GM19452 (cell line): ENCODE measurements at regions not wholly inside any gene's neighbourhood (a gene's known extent, or its start where the extent isn't known, plus 50 kb on each side); places are given as distances from the start of the nearest gene placed in this dataset.

ENCODE experiments used
- ATAC-seq: cut with Tn5 transposase; IDR thresholded peaks from one replicate; pipeline ENCODE4 v1.9.1; 2021; ENCODE audit not compliant: unreplicated experiment

DNA sequence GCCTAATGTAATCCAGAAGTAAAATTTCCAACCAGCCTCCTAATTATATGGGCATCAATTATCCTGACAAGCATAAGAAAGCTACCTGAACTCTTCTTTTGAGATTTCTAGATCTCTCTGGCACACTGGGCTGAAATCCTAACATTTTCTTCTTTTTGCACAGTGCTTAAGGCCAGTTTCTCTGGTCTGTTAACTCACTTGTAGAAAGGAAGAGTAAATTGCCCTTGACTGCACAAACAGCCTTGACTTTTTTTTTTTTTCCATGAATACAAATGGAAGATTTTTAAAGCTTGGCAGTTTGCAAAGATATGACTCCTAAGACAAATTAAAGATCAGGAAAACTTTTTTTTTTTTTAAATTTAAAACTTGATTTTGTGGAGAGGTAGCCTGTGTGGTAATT is 291.2 kb upstream of the MON1B start:
- ATAC-seq = no peak

DNA sequence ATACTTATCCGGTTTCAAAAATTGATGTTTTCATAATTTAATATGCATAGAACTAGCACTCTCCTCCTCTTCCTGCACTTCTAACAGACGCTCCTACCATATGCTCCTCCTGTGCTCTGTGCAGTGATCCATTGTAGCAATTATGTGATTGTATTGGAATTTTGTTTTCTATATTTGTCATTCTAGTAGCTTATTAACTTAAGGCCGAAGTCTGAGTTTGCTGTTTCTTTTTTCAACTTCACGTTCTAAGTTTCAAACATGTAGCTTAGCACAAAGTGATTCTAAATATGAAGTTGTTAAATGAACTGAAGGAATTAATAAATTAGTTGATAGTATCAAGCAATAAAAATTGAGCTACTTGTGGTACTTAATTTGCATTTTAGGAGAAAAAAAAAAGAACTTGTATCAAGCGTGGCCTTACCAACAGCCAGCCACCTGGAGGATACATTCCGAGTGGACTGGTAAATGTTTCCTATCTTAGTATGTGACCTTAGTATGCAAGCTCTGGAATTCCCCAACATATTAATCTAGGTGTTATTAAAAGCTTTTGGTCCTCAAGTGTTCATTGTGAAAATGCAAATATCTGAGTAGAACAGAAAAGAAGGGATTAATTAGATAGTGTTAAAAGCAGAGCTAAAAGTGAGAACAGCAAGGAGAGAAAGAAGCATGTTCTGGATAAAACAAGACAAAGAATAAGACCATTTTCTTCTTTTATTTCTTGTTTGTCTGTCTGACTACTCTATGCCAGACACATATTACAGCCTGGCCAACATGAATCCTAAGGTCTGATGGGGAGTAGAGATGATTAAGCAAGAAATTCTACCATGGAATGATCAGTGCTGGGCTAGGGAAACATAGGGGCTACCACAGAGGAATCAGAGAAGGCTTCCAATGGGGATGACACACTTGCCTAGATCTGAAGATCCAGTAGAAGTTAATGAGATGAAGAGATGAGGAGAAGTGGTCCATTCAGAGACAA is 290.4 kb upstream of the MON1B start:
- ATAC-seq = no peak

DNA sequence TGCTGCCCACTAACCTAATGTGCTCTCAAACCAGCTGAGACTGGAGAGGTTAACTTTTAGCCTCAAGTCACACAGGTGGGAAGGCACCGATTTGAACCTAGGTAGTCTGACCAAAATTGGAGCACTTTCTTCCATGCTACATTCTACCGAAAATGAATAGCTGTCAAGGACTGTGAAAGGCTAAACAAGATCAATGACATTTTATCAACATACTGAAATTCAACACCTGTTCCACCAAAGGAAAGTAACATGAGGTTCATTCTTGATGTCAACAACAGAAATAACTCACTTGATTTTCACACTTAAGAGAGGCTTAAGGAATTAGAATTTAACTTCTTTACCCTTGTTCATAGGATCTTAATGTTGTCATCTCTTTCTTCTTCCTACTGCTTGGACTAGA is 284.4 kb upstream of the MON1B start:
- ATAC-seq = no peak

DNA sequence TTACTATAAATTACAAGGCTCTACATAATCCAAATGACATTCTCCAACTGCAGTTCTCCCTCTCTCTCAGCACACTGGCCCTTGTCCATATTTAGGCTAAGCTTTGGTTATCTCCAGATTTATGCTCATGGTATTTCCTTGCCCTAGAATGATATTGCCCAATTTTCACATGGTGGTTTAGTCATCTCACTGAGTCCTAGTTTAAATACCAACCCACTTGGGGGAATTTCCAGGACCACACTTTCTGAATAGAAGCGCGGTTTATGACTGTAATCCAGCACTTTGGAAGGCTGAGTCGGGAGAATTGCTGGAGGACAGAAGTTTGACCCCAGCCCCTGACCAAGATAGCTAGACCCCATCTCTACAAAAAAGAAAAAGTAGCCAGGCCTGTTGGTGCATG is 280.1 kb upstream of the MON1B start:
- no peak for ATAC-seq

DNA sequence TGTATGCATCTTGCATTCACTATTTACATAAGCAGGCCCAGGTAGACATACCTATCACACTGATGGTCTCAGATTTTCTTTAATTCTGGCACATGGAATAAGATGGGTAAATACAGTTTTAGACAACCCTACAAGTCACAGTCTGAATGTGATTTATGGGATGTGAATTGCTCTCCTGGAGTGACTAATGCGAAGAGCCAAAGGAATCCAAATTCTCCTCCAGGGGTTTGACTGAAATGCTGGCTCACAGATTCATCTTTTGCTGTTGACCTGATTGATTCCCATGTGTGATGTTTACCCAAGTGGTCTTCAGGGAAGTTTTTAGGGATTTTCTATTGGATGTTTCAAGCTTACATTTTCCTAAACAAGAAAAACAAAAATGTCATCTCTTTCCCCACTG is 277.9 kb upstream of the MON1B start:
- no peak for ATAC-seq

DNA sequence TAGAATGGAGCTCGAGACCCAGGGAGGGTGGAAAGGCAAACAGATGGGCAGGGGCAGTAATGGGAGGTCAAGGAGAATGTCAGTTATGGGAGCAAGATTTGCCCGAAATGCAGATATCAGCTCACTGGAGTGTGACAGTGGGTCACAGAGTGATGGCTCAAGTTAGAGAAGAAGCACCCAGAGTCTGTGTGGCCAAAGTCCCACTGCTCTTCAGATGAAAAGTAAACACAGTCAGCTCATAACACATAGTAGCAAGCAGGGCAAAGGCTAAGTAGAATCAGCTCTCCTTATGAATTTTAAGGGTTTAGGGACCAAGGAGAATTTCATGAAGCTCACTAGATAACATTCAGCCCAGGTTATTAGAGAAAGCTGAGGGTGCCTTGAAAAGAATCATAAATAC is 264.9 kb upstream of the MON1B start:
- no peak for ATAC-seq

DNA sequence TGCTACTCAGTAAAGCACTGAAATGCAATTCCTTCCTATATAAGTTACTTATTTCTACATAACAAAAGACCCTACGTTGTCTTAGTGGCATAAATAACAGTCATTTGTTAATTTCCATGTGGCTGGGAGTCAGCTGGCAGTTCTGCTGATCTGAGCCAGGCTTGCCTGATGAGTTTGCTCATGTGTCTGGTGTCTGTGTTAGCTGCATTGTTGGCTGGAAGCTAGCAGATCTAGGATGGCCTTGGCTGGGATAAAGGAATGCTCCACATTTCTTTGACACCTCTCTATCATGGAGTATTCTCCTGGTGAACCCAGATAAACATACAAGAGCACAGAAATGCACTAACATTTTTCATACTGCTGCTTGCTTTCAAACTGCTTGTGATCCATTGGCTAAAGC is 264.4 kb upstream of the MON1B start:
- no peak for ATAC-seq

DNA sequence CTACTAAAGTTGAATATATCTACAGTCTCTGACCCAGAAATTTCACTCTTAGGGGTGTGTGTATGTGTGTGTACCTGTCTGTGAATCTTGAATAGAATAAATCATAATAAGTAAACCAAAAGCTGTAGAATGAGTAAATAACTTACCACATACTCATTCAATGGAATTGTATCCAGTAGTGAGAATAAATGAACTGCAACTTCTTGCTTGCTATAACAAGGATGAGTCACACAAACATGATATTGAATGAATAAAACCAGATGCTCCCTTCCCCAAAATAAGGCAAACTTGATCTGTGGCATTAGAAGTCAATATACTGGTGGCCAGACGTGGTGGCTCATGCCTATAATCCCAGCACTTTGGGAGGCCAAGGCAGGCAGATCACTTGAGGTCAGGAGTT is 259.8 kb upstream of the MON1B start:
- no peak for ATAC-seq

DNA sequence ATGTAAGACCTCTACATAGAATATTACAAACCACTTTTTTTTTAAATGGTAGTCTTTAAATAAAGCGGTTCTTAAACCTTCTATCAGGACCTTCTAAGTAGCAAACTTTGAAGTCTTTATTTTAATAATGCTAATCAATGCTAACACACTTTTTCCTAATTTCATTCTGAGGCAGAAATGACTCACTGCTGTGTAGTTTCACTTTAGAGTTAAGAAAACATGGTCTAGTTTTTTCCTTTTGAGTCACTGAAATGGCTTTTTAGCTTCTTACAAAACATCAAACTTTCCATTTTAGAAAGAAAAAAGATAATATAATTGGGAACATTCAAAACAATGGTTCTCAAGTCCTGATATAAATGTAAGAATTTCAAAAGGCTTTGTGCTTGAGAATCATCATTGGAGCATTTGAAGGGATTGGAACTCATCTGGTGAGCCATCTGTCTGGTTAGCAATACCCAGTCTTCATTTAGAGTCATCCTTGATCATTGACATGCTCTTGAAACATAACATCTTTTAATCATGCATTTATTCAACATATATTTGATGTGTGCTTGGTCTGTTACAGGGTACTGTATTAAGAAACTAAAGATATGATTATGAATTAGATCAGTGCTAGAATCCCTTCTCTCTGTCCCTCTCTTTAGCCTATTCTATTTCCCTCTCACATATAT is 258.3 kb upstream of the MON1B start:
- no peak for ATAC-seq

DNA sequence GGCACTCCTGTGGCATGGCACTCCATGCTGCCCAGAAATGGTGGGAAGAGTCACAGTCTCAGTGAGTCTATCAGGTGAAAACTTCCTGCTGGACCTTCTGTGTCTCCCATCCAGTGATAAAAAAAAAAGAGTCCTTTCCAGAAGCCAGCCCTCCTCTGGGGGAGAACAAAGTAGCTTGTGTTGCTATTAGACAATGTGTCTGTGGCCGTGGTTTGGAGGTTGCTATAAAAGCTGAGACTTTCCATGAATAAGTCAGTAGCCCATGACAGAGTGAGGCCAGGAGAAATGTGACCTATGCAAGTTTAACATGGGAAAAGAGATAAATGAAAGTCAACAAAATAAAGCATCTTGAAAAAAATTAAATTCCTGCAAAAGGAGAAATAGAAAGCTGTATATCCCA is 250.7 kb upstream of the MON1B start:
- no peak for ATAC-seq

DNA sequence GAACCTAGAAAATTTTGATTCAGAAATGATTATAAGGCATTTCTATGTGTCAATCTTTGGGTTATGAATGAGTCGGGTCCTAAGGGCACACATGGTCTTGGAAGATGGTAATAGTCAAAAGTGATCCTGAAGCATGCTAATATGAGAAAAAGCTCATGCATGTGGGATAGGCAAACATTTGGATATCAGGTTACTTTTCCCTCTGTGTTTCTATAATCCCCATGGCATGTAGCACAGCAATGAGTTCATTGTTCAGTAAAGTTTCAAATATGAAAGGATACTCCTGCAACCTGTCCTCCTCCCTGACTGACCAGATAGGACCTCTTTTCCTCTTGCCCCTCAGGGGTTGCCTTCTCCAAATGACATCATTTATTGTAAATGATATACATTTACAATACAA is 249.9 kb upstream of the MON1B start:
- ATAC-seq = no peak

DNA sequence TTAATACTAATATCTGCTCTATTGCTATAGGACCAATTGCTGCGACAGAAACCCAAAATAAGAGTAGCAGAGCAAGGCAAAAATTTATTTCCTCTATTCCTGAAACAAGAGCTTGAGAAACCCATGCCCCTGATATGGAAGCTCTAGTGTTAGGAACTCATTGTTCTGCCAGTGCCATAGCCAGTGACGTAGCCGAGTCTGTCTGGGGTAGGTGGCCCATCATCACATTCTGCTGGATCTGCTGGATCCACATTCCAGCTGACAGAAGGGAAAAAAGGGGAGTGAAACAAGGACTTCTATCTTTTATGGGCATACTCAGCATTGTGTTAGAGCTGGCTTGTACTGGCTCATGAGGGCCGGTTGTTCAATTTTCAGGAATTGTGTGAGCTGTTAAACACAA is 248.9 kb upstream of the MON1B start:
- no peak for ATAC-seq

DNA sequence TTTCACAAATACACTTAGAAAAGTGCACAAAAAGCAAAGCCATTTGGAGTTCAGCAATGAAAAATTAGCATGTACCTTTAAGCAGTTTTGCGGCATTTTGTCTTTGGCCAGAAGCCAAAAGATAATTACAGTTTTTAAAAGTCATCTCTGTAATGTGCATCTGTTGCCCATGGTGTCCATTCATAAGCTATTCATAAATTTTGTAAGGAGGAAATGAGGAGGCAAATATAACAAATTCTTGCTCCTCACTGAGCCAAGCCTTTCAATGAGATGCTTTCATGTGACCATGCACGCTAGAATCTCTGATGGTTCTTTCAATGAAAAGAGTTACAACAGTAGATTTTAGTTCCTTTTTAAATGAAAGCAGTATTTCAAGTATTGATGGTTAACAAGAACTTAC is 247.1 kb upstream of the MON1B start:
- ATAC-seq = no peak

DNA sequence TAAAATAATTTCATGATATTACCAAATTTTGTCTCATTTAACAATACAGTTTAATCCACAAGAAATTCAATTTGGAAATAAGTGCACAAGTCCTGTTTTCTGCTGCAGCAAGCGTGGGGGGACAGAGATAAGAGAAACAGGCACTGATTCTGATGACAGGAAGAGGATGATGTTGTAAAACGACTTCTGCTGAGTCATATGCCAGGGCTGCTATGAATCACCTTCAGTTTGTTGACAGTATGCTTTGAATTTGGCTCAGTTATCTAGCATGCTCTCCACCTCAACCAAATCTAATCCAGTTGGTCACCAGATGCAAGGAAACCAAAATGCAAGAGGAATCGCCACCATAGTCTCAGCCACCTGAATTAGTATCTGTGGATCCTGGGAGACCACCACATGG is 244.1 kb upstream of the MON1B start:
- ATAC-seq = no peak

DNA sequence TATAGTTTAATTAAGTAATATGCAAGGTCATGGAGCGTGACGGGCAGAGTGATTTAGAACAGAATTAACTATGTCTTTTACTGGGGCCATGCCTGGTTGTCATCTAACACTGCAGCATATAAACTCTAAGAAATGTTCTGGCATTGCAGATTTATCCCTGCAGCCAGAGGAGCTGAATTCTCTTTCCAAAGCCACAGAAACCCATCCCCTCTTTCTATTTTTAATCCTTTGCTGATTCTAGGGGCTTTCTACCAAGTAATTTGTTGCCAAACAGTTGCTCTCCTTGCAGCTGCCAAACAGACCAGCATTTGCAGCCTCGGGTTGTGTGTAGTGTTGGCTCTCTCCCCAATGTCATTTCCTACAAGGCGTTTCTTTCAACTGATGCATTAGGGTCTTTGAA is 243.2 kb upstream of the MON1B start:
- no peak for ATAC-seq

DNA sequence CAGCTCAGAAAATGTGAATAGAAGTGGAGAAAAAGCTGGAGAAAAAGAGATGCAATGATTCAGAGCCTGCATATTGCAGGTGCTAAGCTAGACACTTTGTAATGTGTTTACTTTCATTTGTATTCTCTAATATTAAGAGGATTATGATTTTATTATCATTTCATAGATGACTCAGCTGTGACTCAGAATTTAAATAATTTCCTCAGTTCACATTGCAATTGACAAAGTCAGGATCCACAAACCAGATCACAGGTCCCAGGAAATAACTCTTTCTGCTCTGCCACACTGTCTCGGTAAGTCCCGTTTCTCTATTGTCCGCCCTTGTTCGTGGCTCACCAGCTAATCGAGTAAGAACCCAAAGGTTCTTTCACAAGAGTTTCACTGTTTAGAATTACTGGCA is 235.4 kb upstream of the MON1B start:
- ATAC-seq = no peak

DNA sequence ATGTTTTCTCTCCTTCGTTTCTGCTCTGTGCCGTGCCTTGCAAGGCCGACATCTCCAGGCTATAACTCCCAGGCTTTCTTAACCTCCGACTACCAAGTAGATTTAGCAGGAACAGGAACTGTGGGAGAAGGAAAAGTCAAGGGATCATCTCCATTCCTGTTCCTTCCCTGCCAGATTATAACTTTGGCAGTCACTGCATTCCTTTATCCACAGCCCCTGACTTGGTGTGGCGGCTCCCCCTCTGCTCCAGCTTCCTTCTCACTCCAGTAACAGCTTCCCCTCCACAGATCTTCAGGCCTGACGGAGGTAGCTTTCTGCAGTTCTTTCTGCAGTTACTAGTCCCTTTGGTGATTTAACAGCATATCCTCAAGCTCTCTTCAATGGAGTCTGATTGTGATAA is 234.6 kb upstream of the MON1B start:
- no peak for ATAC-seq

DNA sequence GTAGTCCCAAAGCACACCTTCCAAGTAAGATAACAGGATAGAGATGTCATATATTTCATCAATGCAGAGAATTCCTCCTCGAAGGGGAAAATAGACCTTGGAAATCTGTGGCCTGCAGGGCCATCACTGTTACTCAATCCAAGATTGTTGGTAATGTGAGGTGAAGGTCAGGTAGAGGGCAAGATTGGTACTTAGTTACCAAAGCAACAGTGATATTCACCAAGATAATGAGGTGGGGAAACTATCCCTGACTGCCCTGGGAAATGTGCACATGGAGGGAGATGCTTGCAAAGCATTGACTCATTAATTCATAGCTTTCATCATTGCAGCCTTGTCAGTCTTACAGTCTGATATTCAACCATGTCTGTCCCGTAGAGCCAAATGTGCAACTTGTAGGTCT is 234.1 kb upstream of the MON1B start:
- no peak for ATAC-seq

DNA sequence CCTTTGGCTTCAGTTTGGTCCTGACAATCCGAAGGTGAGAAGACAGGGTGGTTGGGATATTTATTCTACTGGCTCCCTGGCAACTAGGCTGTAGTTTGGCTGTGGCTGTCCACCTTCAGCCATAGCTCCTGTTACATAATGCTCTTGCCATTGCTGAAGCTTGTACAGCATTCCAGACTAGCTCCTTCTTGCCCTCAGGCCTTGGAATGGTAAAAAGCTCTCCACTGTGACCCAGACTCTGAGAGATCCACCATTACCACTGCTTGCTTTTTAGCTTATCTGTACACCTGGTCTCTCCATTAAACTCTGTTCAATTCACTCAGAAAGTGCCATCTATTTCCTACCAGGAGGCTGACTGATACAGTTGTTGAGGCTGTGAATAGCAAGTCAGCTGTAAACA is 231.8 kb upstream of the MON1B start:
- ATAC-seq = no peak

DNA sequence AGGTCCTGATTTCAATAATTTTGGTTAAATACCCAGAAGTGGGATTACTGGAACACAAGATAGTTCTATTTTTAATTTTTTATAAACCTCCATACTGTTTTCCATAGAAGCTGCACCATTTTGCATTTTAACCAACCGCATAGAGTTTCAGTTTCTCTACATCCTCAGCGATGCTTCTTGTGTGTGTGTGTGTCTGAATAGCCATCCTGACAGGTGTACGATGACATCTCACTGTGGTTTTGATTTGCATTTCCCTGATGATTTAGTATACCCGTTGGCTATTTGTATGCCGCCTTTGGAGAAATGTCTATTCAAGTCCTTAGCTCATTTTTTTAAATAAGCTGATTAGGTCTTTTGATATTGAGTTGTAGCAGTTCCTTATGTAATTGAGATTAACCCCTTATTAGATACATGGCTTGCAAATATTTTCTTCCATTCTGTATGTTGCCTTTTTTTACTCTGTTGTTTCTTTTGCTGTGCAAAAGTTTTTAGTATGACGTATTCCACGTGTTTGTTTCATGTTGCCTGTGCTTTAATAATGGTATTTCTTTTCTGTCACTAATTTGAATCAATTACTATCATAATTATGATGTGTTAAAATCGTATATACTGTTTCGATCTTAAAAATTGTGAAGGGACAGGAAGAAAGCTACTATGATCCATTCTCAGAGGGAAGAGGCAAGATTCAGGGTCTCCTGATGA is 227.2 kb upstream of the MON1B start:
- no peak for ATAC-seq

DNA sequence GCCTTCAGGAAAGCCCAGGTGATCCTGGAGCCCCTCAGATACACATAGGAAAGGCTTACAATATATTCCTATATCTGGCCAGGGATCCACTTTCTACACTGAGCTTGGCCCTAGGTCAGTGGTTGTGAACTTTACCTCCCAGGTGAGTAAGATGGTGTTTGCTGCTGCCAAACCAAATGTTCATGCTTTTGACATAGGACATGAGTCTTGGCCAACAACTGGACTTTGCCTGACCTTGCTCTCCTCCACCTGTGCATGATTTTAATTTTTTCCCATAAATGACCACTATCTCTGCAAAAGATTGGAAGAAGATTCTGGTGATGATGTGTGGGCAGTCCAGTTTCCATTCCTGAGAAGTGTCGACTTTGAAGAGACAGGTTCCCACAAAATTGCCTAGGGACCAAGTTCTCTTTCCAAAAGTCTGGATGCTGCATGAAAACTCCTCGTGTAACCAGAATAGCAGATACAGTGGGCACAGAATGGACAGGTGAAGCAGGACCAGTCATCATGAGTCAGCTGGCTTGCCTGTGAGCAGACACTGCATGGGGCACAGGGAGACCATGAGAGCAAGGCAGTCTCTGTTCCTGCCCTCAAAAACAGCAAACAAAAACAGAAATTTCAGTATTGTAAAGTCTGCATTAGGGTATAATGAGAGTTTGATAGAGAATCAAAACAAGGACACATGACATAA is 226.4 kb upstream of the MON1B start:
- no peak for ATAC-seq
